ENCODE measurements at regions not wholly inside any gene's neighbourhood (a gene's known extent, or its start where the extent isn't known, plus 50 kb on each side); places are given as distances from the start of the nearest gene placed in this dataset.
A peak's percentile ranks its signal among the peaks of the same experiment; 100 is the strongest.

GRCh38 chr2:41782306-41783158, 265.3 kb upstream of the PKDCC start:
- no peaks in the 10 kb centered on the region for H3K9me2 ChIP-seq (ENCODE audit: insufficient read depth, low read length)
- no peaks in the 10 kb centered on the region for H3K9me3 ChIP-seq (ENCODE audit: low read length)
- H3K4me1 ChIP-seq (ENCODE audit: insufficient read depth, low read length, poor library complexity, severe bottlenecking): no peaks in the 10 kb centered on the region
- no TSS peak for BruUV-seq (replicated peaks)
- H3K79me2 ChIP-seq (ENCODE audit: insufficient read depth, low read depth, low read length): no peaks in the 10 kb centered on the region
- intact Hi-C loops (cut with micrococcal nuclease; ENCODE audit: unreplicated experiment): loop anchor here (1.0 to 5.0 kb wide), 3 partner anchors 80 to 1870 kb away; no protein-coding TSS in a partner anchor
- H3K36me3 ChIP-seq (ENCODE audit: insufficient read depth, low read length): no peaks in the 10 kb centered on the region
- H3K4me3 ChIP-seq (ENCODE audit: low read depth, low read length, poor library complexity, severe bottlenecking): no peak overlapping the region
- peak; percentile 39 for DNase-seq (ENCODE audit: low spot score)
- no peak overlapping the region for H3K4me2 ChIP-seq (ENCODE audit: low read length)
- no peak overlapping the region for H3K27ac ChIP-seq (ENCODE audit: low read depth, low read length, poor library complexity, severe bottlenecking)
- CTCF ChIA-PET (ENCODE audit: unreplicated experiment): no interaction called here
- H4K20me1 ChIP-seq (ENCODE audit: insufficient read depth, low read length): no peaks in the 10 kb centered on the region
- TF ChIP-seq CTCF (conservative IDR thresholded peaks at IDR 0.05; ENCODE audit: low read length) (peak; percentile 98), EZH2phosphoT487 (IDR thresholded peaks at IDR 0.05; ENCODE audit: borderline replicate concordance, low read depth, low read length) (no peak)
- H2AFZ ChIP-seq (ENCODE audit: low read length): no peak overlapping the region
- POLR2A ChIA-PET: no interaction called here

GRCh38 chr2:41784496-41784895, 263.3 kb upstream of the PKDCC start:
- BruUV-seq (replicated peaks): no TSS peak

More at GRCh38 chr2:41784496-41784895, 263.3 kb upstream of the PKDCC start:
- H2AFZ ChIP-seq (ENCODE audit: low read length): no peak overlapping the region
- CTCF ChIA-PET (ENCODE audit: unreplicated experiment): no interaction called here
- no peaks in the 10 kb centered on the region for H3K9me2 ChIP-seq (ENCODE audit: insufficient read depth, low read length)
- intact Hi-C loops (cut with micrococcal nuclease; ENCODE audit: unreplicated experiment): loop anchor here (5.0 kb wide), 2 partner anchors 82 to 1872 kb away; no protein-coding TSS in a partner anchor
- no peak for TF ChIP-seq EZH2phosphoT487 (IDR thresholded peaks at IDR 0.05; ENCODE audit: borderline replicate concordance, low read depth, low read length)
- no peak for TF ChIP-seq CTCF (conservative IDR thresholded peaks at IDR 0.05; ENCODE audit: low read length)
- POLR2A ChIA-PET: no interaction called here
- H3K9me3 ChIP-seq (ENCODE audit: low read length): no peaks in the 10 kb centered on the region
- H3K79me2 ChIP-seq (ENCODE audit: insufficient read depth, low read depth, low read length): no peaks in the 10 kb centered on the region
- no peaks in the 10 kb centered on the region for H4K20me1 ChIP-seq (ENCODE audit: insufficient read depth, low read length)
- H3K36me3 ChIP-seq (ENCODE audit: insufficient read depth, low read length): no peaks in the 10 kb centered on the region
- H3K4me2 ChIP-seq (ENCODE audit: low read length): no peak overlapping the region
- no peaks in the 10 kb centered on the region for H3K4me1 ChIP-seq (ENCODE audit: insufficient read depth, low read length, poor library complexity, severe bottlenecking)
- no peak for DNase-seq (ENCODE audit: low spot score)
- no peak overlapping the region for H3K4me3 ChIP-seq (ENCODE audit: low read depth, low read length, poor library complexity, severe bottlenecking)
- H3K27ac ChIP-seq (ENCODE audit: low read depth, low read length, poor library complexity, severe bottlenecking): no peak overlapping the region
